ENCODE measurements at regions not wholly inside any gene's neighbourhood (a gene's known extent, or its start where the extent isn't known, plus 50 kb on each side); places are given as distances from the start of the nearest gene placed in this dataset.

DNA sequence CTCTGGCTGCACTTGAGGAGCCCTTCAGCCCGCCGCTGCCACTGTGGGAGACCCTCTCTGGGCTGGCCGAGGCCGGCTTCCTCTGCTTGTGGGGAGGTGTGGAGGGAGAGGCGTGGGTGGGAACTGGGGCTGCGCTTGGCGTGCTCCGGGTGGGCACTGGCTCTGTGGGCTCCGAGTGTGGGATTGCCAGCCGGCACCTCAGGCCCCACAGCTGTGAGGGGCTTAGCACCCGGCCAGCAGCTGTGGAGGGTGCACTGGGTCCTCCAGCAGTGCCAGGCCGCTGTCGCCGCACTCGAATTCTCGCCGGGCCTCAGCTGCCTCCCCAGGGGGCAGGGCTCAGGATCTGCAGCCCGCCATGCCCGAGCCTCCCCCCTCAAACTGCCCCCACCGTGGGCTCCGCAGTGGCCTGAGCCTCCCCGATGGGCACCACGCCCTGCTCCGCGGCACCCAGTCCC, 808.0 kb upstream of the SOX11 start:
- 44% methylated on average over 9 of the region's 25 CpGs for WGBS (ENCODE audit: missing lambda C conversion rate)
- FAIRE-seq, result no peak
- CTCF ChIA-PET, result no interaction called here

DNA sequence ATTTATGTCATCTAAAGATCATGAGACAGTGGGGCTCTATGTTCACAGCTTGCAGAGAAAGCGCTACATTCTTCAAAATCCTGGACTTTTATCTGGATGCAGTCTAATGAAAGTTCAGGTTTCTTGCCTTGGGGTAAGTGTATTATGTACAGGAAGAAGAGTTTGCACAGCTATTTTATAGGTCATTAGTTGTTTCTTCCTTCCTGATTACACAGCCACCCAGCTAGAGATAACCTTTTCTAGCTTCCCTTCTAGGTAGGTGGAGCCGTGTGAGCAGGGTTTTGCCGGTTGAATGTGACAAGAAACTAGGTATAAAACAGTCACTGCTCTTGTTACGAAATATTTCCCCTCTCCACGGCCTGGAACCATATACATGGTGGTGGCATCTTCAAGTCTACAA, 800.8 kb upstream of the SOX11 start:
- Histone ChIP-seq H3K4me3 (no peak overlapping the region), H3K4me2 (no peak overlapping the region), H3K9me3 (peaks cover 10% of the 10 kb centered on the region; the same call in 2 of the 3 replicates), H3K27ac (no peak overlapping the region), H3K4me1 (no peaks in the 10 kb centered on the region)
- TF ChIP-seq NPAS2 (CRISPR knock-in tag; IDR thresholded peaks at IDR 0.05; ENCODE audit: borderline replicate concordance), result no peak
- no peak for TF ChIP-seq ZNF302 (CRISPR knock-in tag; IDR thresholded peaks at IDR 0.05)
- no peak for TF ChIP-seq NR3C1 (IDR thresholded peaks at IDR 0.05)
- TF ChIP-seq JUNB (IDR thresholded peaks at IDR 0.05), result no peak
- TF ChIP-seq HOXB5 (CRISPR knock-in tag; IDR thresholded peaks at IDR 0.05), result no peak
- TF ChIP-seq KDM5A (IDR thresholded peaks at IDR 0.05), result no peak
- TF ChIP-seq GATA3 (IDR thresholded peaks at IDR 0.05; ENCODE audit: borderline replicate concordance), result no peak
- TF ChIP-seq, protein P1, sequence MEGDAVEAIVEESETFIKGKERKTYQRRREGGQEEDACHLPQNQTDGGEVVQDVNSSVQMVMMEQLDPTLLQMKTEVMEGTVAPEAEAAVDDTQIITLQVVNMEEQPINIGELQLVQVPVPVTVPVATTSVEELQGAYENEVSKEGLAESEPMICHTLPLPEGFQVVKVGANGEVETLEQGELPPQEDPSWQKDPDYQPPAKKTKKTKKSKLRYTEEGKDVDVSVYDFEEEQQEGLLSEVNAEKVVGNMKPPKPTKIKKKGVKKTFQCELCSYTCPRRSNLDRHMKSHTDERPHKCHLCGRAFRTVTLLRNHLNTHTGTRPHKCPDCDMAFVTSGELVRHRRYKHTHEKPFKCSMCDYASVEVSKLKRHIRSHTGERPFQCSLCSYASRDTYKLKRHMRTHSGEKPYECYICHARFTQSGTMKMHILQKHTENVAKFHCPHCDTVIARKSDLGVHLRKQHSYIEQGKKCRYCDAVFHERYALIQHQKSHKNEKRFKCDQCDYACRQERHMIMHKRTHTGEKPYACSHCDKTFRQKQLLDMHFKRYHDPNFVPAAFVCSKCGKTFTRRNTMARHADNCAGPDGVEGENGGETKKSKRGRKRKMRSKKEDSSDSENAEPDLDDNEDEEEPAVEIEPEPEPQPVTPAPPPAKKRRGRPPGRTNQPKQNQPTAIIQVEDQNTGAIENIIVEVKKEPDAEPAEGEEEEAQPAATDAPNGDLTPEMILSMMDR (IDR thresholded peaks at IDR 0.05), result no peak
- no peak for TF ChIP-seq FOSB (CRISPR knock-in tag; IDR thresholded peaks at IDR 0.05)
- TF ChIP-seq CHD4 (IDR thresholded peaks at IDR 0.05; ENCODE audit: borderline replicate concordance), result no peak
- TF ChIP-seq FOXS1 (CRISPR knock-in tag; IDR thresholded peaks at IDR 0.05), result no peak
- no peak for TF ChIP-seq RARB (CRISPR knock-in tag; IDR thresholded peaks at IDR 0.05)
- TF ChIP-seq, protein P2, sequence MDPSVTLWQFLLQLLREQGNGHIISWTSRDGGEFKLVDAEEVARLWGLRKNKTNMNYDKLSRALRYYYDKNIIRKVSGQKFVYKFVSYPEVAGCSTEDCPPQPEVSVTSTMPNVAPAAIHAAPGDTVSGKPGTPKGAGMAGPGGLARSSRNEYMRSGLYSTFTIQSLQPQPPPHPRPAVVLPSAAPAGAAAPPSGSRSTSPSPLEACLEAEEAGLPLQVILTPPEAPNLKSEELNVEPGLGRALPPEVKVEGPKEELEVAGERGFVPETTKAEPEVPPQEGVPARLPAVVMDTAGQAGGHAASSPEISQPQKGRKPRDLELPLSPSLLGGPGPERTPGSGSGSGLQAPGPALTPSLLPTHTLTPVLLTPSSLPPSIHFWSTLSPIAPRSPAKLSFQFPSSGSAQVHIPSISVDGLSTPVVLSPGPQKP (IDR thresholded peaks at IDR 0.05; ENCODE audit: low read depth, low read length), result no peak
- TF ChIP-seq RNF2 (IDR thresholded peaks at IDR 0.05; ENCODE audit: borderline replicate concordance, low read depth), result no peak
- TF ChIP-seq REST (IDR thresholded peaks at IDR 0.05), result no peak
- no peak for TF ChIP-seq EHMT2 (IDR thresholded peaks at IDR 0.05; ENCODE audit: low read depth)
- ChIA-PET POLR2A (no interaction called here), CTCF (no interaction called here)
- DNase-seq (ENCODE audit: low read depth in 1 of 2, low spot score in 1 of 2), result peak in 1 of 2 experiments; percentile 7
- no peak for FAIRE-seq
- ATAC-seq, result no peak
- WGBS (ENCODE audit: missing lambda C conversion rate), result 11% methylated on average over 5 of the region's 5 CpGs

More for the DNA sequence above, 808.0 kb upstream of the SOX11 start:
- H3K4me1 ChIP-seq, result no peaks in the 10 kb centered on the region
- TF ChIP-seq USF2 (IDR thresholded peaks at IDR 0.05) (no peak), RARB (CRISPR knock-in tag; IDR thresholded peaks at IDR 0.05) (no peak), ZNF302 (CRISPR knock-in tag; IDR thresholded peaks at IDR 0.05) (no peak), KDM5A (IDR thresholded peaks at IDR 0.05) (no peak), BHLHE40 (IDR thresholded peaks at IDR 0.05; ENCODE audit: low read depth, low read length) (no peak), KDM1A (IDR thresholded peaks at IDR 0.05; ENCODE audit: low read depth) (no peak), FOSL2 (IDR thresholded peaks at IDR 0.05) (no peak), FOSL2 (CRISPR knock-in tag; IDR thresholded peaks at IDR 0.05) (no peak), RCOR1 (IDR thresholded peaks at IDR 0.05; ENCODE audit: low read depth, low read length) (no peak), MAZ (IDR thresholded peaks at IDR 0.05; ENCODE audit: borderline replicate concordance, low read depth, low read length) (no peak), MAFK (IDR thresholded peaks at IDR 0.05; ENCODE audit: partially characterized antibody) (no peak), NR3C1 (IDR thresholded peaks at IDR 0.05) (no peak), JUNB (IDR thresholded peaks at IDR 0.05) (no peak), PHF8 (IDR thresholded peaks at IDR 0.05; ENCODE audit: borderline replicate concordance, low read depth) (no peak), HOXB13 (CRISPR knock-in tag; IDR thresholded peaks at IDR 0.05; ENCODE audit: low read depth) (no peak), TFCP2L1 (CRISPR knock-in tag; IDR thresholded peaks at IDR 0.05) (no peak), JUN (IDR thresholded peaks at IDR 0.05) (no peak)
- TF ChIP-seq, protein P2 (IDR thresholded peaks at IDR 0.05; ENCODE audit: low read depth, low read length), result no peak
- TF ChIP-seq, protein P3, sequence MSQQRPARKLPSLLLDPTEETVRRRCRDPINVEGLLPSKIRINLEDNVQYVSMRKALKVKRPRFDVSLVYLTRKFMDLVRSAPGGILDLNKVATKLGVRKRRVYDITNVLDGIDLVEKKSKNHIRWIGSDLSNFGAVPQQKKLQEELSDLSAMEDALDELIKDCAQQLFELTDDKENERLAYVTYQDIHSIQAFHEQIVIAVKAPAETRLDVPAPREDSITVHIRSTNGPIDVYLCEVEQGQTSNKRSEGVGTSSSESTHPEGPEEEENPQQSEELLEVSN (IDR thresholded peaks at IDR 0.05; ENCODE audit: borderline replicate concordance, low read depth), result no peak
- ATAC-seq (no peak), DNase-seq (ENCODE audit: low read depth in 1 of 2, low spot score in 1 of 2) (no peak)
- POLR2A ChIA-PET, result no interaction called here
- H3K9me3 ChIP-seq, result peaks cover 12% of the 10 kb centered on the region; the same call in 2 of the 3 replicates
- no peak overlapping the region for H3K27ac ChIP-seq
- no peak overlapping the region for H3K4me3 ChIP-seq
- H3K4me2 ChIP-seq, result no peak overlapping the region
